HFFc6 (cell line): ENCODE measurements at regions not wholly inside any gene's neighbourhood (a gene's known extent, or its start where the extent isn't known, plus 50 kb on each side); places are given as distances from the start of the nearest gene placed in this dataset.
"Not testable (repeated sequence)": the region's sequence is repeated elsewhere in the genome, so short reads cannot be mapped to it uniquely, and the experiment has no call there.

Experiments
- DNase-seq: peaks from one replicate; pipeline ENCODE4 v3.0.0-alpha.2; 2018
- H3K27ac Mint-ChIP-seq: 2 replicates; pipeline ENCODE4 v1.8.0; 2020; ENCODE audit warnings: mild to moderate bottlenecking, mixed read lengths
- H3K27me3 Mint-ChIP-seq: 2 replicates; pipeline ENCODE4 v1.8.0; 2021; ENCODE audit warnings: mild to moderate bottlenecking, moderate library complexity, mixed read lengths; ENCODE audit not compliant: insufficient read depth
- H3K36me3 Mint-ChIP-seq: 2 replicates; pipeline ENCODE4 v1.8.0; 2021; ENCODE audit warnings: low read depth, mixed read lengths
- H3K4me1 Mint-ChIP-seq: 2 replicates; pipeline ENCODE4 v1.8.0; 2020; ENCODE audit warnings: low read depth, mixed read lengths
- H3K4me3 Mint-ChIP-seq: 2 replicates; pipeline ENCODE4 v1.8.0; 2020; ENCODE audit warnings: mild to moderate bottlenecking, moderate library complexity, mixed read lengths
- H3K9me3 Mint-ChIP-seq: 2 replicates; pipeline ENCODE4 v1.8.0; 2020; ENCODE audit warnings: mild to moderate bottlenecking, mixed read lengths
- TF ChIP-seq, protein P1 (sequence below): fragments of 200-600 bp; sonication (generic); IDR thresholded peaks from 2 replicates; pipeline ENCODE4 v1.5.0; 2021; ENCODE audit warnings: antibody characterized with exemption, mild to moderate bottlenecking

- H3K27me3 Mint-ChIP-seq, result 0 out of 2 replicates have a peak, but pooled peaks cover 2% of the 10 kb centered on the region
- TF ChIP-seq, protein P1, sequence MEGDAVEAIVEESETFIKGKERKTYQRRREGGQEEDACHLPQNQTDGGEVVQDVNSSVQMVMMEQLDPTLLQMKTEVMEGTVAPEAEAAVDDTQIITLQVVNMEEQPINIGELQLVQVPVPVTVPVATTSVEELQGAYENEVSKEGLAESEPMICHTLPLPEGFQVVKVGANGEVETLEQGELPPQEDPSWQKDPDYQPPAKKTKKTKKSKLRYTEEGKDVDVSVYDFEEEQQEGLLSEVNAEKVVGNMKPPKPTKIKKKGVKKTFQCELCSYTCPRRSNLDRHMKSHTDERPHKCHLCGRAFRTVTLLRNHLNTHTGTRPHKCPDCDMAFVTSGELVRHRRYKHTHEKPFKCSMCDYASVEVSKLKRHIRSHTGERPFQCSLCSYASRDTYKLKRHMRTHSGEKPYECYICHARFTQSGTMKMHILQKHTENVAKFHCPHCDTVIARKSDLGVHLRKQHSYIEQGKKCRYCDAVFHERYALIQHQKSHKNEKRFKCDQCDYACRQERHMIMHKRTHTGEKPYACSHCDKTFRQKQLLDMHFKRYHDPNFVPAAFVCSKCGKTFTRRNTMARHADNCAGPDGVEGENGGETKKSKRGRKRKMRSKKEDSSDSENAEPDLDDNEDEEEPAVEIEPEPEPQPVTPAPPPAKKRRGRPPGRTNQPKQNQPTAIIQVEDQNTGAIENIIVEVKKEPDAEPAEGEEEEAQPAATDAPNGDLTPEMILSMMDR, result no peak
- no peak for DNase-seq
- H3K9me3 Mint-ChIP-seq, result peaks cover 26% of the 10 kb centered on the region
- H3K4me3 Mint-ChIP-seq, result no peak overlapping the region
- H3K4me1 Mint-ChIP-seq, result no peaks in the 10 kb centered on the region
- no peak overlapping the region for H3K27ac Mint-ChIP-seq
- peaks cover 13% of the 10 kb centered on the region for H3K36me3 Mint-ChIP-seq
These were observed 123.0 kb upstream of the NR2F2 start for GRCh38 chr15:96207377-96208006.

DNA sequence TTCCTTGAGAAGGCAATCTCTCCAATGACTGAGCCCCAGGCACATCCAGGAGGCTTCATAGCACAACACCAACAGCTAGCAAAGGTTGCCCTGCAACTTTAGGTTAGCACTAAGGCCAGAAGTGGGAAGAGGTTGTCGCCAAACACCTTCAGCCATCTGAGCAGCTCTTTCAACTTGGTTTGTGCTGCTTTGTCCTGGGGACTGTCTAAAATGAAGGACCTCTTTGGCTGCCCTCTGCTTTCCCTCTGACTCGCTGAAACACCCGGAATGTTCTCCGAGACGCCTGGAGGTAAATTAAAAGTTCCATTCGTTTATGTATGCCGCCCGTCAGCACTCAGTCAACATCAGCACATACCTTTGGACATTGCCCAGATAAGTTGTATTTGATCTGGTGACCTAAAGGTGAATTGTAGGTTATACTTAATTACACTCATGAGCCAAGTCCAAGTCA, 121.2 kb upstream of the NR2F2 start:
- H3K27me3 Mint-ChIP-seq, result 0 out of 2 replicates have a peak, but pooled peaks cover 2% of the 10 kb centered on the region
- peaks cover 22% of the 10 kb centered on the region for H3K9me3 Mint-ChIP-seq
- H3K4me1 Mint-ChIP-seq, result no peaks in the 10 kb centered on the region
- TF ChIP-seq, protein P1, result no peak
- no peak overlapping the region for H3K27ac Mint-ChIP-seq
- H3K4me3 Mint-ChIP-seq, result no peak overlapping the region
- peaks cover 13% of the 10 kb centered on the region for H3K36me3 Mint-ChIP-seq
- DNase-seq, result no peak

DNA sequence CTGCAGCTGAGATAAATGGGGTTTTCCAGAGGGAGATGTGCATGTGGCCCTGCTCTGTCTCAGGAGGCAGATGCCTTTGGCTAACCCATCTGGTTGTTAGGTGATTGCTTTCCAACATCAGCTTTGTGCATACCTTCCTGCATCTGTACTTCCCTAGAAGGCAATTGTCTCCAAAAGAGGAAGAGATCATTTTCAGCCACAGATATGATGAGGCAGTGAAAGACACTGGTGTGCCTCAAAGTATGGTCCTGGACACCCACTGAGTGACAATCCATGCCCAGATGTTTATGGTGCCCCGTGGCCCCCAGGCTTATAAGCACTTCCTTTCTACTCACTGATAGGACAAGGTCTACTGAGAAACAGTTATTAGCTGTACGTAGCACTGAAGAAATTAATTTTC, 117.5 kb upstream of the NR2F2 start:
- Mint-ChIP-seq H3K27me3 (peaks cover 2% of the 10 kb centered on the region; the same call in 1 of the 2 replicates), H3K36me3 (peaks cover 10% of the 10 kb centered on the region), H3K4me3 (no peak overlapping the region), H3K9me3 (no peaks in the 10 kb centered on the region), H3K27ac (no peak overlapping the region), H3K4me1 (no peaks in the 10 kb centered on the region)
- TF ChIP-seq, protein P1, result no peak
- DNase-seq, result no peak

DNA sequence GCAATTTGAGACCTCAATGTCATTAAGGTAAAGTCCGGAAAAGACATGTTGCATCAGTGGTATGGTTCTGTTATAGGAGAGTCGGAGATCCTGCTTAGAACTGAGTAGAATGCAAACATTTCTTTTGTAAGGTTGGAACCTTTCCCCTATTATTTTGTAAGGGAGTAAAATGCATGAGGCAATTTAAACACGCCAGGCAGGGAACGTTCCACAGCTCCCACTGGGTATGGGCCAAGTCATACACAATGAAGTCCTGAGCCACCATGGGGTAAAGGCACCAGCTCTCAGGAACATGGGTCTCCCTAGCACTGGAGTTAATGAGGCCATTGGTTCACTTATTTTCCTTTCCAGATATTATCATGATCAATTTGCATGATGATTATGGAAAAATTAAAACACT, 116.6 kb upstream of the NR2F2 start:
- H3K4me1 Mint-ChIP-seq, result no peaks in the 10 kb centered on the region
- H3K9me3 Mint-ChIP-seq, result no peaks in the 10 kb centered on the region
- H3K36me3 Mint-ChIP-seq, result peaks cover 10% of the 10 kb centered on the region
- no peak overlapping the region for H3K4me3 Mint-ChIP-seq
- H3K27me3 Mint-ChIP-seq, result peaks cover 2% of the 10 kb centered on the region; the same call in 1 of the 2 replicates
- TF ChIP-seq, protein P1, result no peak
- no peak for DNase-seq
- H3K27ac Mint-ChIP-seq, result no peak overlapping the region

- H3K27ac Mint-ChIP-seq, H3K4me3 Mint-ChIP-seq, H3K4me1 Mint-ChIP-seq, DNase-seq, H3K27me3 Mint-ChIP-seq, H3K9me3 Mint-ChIP-seq: not testable (repeated sequence)
- peaks cover 16% of the 10 kb centered on the region for H3K36me3 Mint-ChIP-seq
These were observed 114.0 kb upstream of the NR2F2 start for GRCh38 chr15:96216481-96216880.

- Mint-ChIP-seq H3K36me3 (peaks cover 16% of the 10 kb centered on the region), H3K4me1 (0 out of 2 replicates have a peak, but pooled peaks cover 4% of the 10 kb centered on the region), H3K27ac (no peak overlapping the region), H3K27me3 (no peaks in the 10 kb centered on the region; the same call in 1 of the 2 replicates), H3K9me3 (no peaks in the 10 kb centered on the region), H3K4me3 (no peak overlapping the region)
- TF ChIP-seq, protein P1, result no peak
- no peak for DNase-seq
These were observed 112.5 kb upstream of the NR2F2 start for GRCh38 chr15:96217983-96218382.
